NCI-H2029 (cell line): ENCODE measurements at regions not wholly inside any gene's neighbourhood (a gene's known extent, or its start where the extent isn't known, plus 50 kb on each side); places are given as distances from the start of the nearest gene placed in this dataset.

Experiments
- DNase-seq: peaks from one replicate; lab custom pipeline; 2025; lab: John Stamatoyannopoulos, UW

DNA sequence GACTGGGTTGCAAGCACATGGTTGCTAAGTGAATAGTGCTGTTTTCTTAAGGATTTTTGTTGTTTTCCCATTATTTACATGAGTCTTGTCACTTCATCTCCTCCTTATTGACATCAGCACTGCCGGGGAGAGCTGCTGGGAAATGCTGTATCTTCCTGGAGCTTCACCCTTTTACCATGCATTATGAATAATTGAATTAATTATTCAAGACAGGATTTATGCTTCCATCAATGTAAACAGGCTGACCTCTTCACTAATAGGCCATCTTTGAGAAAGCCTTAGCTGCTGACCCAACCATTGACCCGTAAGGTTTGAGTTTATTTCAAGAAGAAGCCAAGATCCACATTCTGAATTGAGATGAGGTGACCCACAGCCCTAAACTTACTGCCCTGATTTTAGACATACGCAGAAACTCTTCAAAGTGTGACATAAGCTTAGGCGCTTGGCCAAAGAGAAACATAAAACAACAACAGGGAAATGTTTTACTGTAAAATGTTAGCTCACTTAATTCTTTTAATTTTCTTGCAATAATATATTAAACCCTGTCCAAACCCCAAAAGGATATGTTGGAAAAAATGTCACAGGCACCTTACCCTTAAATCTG, 365.5 kb upstream of the SYT4 start:
- no peak for DNase-seq

DNA sequence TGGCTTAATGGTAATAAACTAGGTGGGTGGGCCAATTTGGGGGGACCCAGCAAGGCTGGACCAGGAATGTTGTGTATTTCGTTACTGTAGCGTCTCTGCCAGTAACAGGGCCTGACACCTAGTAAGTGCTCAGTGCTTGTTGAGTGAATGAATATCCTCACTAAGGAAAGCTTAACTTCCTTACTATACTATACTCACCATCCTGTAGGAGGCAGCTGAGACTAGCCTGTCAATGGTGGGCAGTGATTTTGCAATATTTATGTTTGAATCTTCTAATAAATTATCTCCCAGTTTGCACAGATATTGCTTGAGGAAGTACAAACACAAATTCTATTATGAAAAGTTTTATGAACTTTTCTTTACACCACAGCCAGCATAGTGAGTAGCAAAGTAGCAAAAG, 370.7 kb upstream of the SYT4 start:
- no peak for DNase-seq

- DNase-seq = no peak
Observed at GRCh38 chr18:43649649-43650357, 372.5 kb upstream of the SYT4 start.

GRCh38 chr18:43650426-43650825, 373.1 kb upstream of the SYT4 start:
- no peak for DNase-seq

DNA sequence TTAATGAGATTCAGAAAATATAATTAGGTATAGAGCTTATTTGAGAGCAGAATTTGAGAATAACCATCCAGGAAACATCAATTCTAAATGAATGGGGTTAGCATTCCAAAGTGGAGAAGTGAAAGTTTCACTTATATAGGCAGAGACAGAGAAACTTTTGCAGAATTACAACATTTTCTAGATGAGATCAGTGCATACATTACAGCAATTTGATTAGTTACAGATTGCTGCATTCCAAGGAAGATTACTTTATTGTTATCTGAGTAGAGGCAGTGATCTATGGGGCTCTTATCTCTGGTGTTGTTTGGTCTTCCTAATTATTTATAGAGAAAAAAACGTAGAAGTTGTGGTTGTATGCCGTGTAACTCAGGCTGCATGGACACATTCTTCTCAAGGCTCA, 373.8 kb upstream of the SYT4 start:
- DNase-seq = no peak

GRCh38 chr18:43656547-43656946, 379.3 kb upstream of the SYT4 start:
- no peak for DNase-seq

DNA sequence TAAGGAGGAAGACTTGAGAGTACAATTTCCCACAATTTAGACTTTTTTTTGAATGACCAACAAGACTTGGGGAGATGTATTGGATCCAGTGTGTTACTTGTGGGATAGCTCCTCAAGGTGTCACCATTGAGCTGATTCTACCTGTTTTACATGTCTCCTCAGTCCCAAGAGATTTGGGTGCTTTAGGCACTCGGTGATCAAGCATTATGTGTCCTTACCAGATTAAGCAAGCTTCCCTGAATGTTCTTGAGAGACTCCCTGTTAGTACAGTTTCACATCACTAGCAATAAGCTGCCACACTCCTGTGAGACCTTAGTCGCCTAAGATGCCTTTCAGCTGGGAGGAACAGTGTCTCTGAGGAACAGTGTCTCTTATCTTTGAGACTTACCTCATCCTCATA, 384.3 kb upstream of the SYT4 start:
- peak; percentile 20 for DNase-seq

GRCh38 chr18:43662657-43663056, 385.4 kb upstream of the SYT4 start:
- no peak for DNase-seq

DNA sequence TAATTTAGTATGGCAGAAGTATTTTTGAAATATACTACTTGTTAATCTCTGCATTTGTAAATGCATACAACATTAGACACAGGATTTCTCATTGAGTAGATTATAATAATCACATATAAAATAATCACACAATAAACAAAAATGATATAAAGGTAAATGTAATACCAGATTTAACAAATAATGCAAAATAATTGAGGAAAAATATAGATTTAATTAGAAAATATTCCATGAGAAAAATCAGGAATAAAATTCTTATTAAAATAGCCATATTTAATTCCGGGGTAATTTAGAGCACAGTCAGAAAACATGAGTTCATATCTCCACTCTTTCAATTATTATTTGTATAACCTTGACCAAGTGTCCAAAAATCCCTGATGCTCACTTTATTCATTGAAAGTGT, 385.9 kb upstream of the SYT4 start:
- DNase-seq = no peak

- no peak for DNase-seq
Observed at GRCh38 chr18:43664487-43665008, 387.3 kb upstream of the SYT4 start.

DNA sequence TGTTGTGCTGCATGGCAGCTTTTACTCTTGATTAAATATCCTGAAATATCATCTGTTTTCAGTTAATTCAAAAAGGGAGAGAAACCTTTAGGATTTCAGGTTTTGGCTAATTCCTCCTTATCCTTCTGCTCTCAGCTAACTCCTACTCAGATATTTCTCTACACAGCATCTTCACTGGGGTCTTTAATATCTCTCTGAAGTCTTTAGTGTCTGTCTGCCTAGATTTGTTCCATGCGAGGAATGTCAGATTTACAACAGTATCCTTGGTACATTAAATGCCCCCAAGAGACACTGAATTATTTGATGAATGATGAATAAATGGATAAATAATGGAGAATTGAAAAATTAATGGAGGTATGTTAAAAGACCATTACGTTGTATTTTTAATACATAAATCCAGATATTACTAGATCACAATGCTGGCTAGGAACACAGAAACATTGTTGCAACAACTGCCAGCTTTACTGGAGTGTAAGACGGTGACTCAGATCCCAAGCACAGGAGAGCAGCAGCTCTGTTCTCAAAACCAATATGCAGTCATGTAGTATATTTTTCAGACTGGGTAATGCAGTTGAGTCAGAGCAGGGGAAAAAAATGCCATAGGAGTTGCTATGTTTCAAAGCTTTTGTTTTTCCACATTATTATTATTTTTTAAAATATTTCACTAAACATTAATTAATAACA, 388.0 kb upstream of the SYT4 start:
- DNase-seq = no peak

DNA sequence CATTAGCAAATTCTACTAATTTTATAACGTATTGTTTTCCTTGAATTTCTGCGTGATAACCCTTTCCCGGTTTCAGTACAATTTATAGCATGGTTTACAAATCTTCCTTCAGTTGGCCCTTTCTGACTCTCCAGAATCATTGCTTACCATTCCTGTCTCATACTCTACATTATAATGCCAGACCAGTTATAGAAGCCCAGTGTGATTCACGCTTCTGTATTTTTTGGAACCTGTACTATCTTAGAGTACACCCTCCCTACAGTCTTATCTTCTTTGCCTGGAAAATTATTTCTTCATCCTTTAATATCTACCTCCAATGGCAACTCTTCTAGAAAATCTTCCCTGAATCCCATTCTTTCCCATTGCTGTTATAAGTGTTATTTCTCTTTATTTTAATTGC, 391.6 kb upstream of the SYT4 start:
- DNase-seq = no peak

GRCh38 chr18:43671431-43671830, 394.1 kb upstream of the SYT4 start:
- no peak for DNase-seq

- no peak for DNase-seq
Observed at GRCh38 chr18:43680096-43680495, 402.8 kb upstream of the SYT4 start.

- DNase-seq = no peak
Observed at GRCh38 chr18:43681661-43682060, 404.4 kb upstream of the SYT4 start.

DNA sequence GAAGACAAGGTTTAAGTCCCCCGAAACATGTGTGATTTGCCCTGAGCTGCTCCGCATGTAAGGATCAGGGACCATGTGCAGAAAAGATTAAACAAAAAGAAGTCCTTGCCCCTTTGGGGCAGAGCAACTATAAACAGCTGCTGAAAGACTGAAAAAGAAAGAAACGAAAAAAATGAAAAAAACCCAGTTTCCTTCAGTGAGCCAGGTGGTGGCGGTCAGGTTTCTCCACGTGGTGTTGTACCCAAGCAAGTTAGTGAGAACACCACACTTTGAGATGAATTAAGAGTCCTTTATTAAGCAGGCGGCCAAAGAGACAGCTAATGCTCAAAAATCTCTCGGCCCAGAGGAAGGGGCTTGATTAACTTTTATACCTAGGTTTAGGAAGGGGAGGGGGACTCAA, 404.9 kb upstream of the SYT4 start:
- no peak for DNase-seq

DNA sequence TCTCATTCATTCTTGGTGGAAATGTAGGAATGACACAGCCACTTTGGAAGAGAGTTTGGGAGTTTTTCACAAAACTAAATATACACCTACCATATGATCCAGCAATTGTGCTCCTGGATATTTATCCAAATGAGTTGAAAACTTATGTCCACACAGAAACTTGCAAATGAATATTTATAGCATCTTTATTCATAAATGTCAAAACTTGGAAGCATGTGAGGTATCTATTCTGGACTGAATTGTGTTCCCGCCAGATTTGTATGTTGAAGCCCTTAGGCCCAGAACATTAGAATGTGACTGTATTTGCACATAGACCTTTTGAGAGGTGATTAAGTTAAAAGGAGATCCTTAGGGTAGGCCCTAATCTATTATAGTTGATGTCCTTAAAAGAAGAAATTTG, 409.4 kb upstream of the SYT4 start:
- no peak for DNase-seq

GRCh38 chr18:43692099-43692690, 414.9 kb upstream of the SYT4 start:
- no peak for DNase-seq

GRCh38 chr18:43702399-43702798, 425.1 kb upstream of the SYT4 start:
- no peak for DNase-seq

DNA sequence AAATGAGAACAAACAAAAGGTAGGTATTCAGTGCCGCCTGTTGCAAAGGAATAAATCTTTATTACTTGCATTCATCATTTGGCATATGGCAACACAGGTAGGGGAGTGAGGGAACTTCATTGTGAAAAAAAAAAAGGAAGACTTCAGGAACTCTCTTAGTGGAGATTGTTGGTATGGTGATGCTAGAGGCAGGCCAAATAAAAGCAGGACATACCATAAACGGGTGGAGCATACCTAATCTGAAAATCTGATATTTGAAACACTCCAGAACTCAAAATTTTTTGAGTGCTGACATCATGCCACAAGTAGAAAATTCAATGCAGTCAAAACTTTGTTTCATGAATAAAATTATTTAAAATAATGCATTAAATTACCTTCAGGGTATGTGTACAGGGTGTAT, 425.8 kb upstream of the SYT4 start:
- DNase-seq = no peak

DNA sequence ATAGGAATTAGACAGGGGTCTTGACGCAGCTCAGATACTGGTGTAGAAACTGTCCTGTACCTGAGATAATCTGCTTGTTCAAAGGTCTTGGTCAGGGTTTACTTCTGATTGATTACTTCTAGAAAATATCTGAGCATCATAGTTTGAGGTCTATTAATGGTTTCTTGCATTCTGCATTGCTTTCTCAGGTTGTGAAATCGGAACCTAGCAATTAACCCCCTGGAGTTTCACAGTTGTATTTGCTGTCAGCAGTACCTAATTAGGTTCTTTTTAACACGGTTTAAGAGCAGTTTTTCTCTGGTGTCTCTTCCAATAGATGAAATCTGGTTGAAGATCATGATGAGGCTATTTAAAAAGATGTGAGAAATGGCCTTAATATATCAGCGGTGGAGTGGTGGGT, 428.6 kb upstream of the SYT4 start:
- no peak for DNase-seq

- DNase-seq = no peak
Observed at GRCh38 chr18:43710135-43710534, 432.8 kb upstream of the SYT4 start.
